SK-N-DZ (cell line): ENCODE measurements at regions not wholly inside any gene's neighbourhood (a gene's known extent, or its start where the extent isn't known, plus 50 kb on each side); places are given as distances from the start of the nearest gene placed in this dataset.

ENCODE experiments used
- DNase-seq: peaks from one replicate; pipeline ENCODE4 v3.0.0-alpha.2; 2015; ENCODE audit warnings: low spot score

GRCh38 chr3:72698154-72698917, 149.9 kb downstream of the SHQ1 start:
- no peak for DNase-seq

DNA sequence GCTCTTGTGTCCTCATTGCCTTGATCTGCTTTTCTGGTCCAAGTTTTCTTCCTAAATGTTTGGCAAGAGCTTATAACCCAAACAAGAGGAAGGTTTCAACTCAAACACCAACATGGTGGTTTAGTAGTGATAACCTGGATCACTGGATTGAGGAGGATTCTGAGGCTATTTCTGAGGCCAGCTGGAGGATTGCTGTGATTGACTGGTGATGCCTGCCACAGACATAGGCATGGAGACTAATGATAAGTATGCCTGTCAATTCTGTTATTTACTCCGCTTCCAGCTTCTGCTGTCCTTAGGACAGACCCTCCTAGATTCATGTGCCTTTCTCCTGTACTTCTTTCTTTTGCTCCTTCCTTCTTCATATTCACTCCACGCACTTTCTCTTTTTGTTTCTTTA, 150.5 kb downstream of the SHQ1 start:
- no peak for DNase-seq

GRCh38 chr3:72696815-72697214, 151.4 kb downstream of the SHQ1 start:
- no peak for DNase-seq

- no peak for DNase-seq
Observed at GRCh38 chr3:72694398-72694797, 153.8 kb downstream of the SHQ1 start.

DNA sequence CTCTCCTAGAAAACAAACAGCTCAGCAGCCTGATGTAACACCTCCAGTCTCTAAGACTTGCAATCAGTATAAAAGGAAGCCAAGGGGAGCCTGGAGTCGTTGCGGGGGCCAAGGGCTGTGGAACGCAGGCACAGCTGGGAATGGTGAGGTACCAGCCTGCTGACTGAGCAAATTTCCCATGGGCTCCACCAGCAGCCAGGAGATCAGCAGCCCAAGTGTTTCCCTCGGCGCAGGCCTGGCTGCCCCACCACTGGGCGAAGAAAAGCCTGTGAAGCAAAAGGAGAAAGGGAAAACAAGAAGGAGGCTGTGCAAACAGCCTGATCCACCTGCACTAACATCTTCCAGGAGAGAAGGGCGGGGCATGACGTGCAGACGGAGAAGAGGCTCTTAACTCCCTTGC, 155.3 kb downstream of the SHQ1 start:
- no peak for DNase-seq

- peak; percentile 33 for DNase-seq
Observed at GRCh38 chr3:72690629-72691028, 157.6 kb downstream of the SHQ1 start.

GRCh38 chr3:72682936-72683452, 165.3 kb downstream of the SHQ1 start:
- DNase-seq: no peak

DNA sequence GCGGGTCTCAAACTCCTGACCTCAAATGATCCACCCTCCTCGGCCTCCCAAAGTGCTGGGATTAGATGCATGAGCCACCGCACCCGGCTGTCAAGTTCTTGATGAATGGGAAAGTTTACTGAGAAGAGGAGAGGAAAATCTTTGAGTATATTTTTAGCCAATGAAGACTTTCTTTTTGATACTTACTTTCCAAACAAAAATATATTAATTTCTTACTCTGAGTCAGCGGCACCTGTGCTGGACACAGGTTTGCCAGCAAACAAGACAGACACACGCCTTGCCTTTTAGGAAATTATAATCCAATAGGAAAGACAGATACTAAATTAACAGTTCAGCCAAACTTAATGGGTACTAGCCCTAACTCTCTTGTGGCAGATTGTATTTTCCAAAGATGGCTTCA, 166.6 kb downstream of the SHQ1 start:
- no peak for DNase-seq

DNA sequence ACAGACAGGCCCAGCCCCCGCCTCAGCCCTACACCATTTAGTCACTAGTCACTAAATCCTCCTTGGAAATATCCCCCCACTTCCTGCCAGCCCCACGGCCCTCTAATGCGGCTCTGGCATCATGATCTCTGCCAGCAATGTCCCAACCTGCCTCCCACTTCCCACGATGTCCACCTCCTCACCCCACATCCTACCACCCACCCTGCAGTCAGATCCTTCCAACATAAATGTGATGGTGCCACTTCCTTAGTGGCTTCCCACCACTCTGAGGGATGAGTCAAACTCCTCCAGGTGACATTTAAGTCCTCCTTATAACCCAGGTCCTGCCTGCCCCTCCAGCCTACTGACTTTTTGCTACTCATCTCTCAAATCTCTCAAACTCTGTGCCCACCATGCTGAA, 167.5 kb downstream of the SHQ1 start:
- no peak for DNase-seq

- no peak for DNase-seq
Observed at GRCh38 chr3:72679540-72680198, 168.6 kb downstream of the SHQ1 start.

DNA sequence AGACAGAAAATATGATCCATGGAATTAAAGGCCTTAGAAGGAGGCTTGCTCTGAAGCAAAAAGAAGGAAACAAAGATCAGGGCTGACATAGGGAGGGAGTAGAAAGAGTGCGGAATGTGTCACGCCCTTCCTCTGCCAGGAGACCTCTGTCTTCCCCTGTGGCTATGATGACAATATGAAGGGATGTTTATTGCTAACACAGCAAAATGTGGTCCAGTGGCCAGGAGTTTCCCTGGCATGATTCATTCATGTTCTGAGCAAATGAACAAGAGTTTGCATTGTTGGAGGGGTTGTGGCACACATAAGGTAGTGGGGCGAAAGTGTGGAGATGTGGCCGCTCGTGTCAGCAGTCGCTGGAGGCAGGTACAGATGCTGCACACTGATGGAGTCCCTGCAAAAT, 169.4 kb downstream of the SHQ1 start:
- no peak for DNase-seq

DNA sequence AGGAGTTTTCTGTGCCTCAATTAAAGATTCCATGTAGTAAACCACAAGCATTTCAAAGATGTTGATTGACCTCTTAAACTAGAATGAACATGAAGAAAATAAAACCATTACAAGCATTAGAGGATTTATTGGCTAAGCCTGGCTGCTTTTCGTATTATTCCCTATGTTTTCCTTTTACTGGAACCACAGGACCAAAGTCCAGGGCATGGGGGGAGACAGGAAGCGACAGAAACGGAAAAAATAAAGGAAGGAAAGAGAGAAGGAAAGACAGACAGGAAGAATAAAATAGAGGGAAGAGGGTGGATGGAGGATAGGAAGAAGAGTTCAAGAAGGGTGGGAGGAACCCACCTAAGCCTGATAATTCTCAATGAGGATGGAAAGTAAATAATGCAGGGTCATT, 169.9 kb downstream of the SHQ1 start:
- no peak for DNase-seq

DNA sequence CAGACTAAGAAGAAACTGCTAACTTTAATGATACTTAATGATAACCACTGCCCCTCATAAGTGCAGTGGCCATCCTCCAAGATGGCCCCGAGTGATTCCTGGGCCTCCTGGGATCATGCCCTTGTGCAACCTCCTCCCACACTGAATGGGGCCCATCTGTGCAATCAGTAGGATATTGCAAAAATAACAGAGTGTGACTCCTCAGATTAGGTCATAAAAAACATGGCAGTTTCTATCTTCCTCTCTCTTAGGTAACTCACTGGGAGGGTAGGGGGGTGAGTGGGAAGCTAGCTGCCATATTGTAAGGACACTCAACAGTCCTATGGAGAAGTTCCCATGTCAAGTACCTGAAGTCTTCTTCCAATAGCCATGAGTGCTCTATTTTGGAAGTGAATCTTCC, 173.0 kb downstream of the SHQ1 start:
- DNase-seq: no peak

DNA sequence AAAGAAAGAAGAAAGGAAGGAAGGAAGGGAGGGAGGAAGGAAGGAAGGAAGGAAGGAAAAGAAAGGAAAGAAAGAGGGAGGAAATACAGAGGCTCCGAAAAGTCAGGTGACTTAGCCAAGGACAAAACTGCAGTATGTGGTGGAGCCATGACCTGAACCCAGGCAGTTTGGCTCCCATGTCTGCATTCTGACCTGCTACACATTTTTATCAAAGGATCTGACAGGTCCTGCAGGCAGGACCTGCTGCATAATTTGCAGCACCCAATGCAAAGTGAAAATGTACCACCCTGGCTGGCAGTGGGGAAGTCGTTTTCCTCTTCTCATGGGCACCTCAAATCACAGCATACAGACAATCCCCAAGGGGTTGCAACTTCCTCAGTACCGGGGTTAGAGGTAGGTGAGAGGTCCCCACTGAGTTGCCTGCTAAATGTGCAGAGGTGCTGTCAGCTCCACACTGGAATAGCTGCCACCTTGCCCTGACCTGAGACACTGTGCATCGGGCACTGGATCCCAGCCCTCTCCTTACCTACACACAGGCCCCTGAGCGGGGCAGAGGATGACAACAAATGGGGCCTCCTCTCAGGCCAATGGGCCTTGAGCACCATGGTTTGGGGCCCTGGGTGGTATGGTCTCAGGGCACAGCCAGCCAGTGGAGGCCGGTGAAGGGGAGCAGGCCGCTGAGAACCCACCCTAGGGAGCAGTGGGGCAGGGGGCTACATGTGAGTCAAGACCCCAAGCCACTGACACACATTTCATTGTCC, 175.1 kb downstream of the SHQ1 start:
- no peak for DNase-seq

DNA sequence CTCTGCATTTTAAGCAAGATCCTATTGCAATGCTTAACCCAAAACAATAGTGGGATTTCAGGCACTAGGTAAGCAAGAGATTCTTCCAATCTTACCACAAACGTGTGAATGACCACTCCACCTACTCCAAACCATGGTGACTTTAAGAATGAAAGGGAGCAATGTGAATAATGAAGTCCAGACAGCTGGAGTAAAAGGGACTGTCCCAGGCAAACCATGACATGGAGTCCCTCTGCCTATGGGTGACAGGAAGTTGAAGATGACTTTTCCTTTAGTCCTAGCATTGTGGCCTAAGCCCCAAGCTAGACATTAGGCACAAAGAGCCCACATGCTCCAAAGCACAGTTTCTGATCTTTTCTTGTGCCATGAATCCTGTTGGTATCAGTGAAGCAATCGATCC, 179.0 kb downstream of the SHQ1 start:
- no peak for DNase-seq

DNA sequence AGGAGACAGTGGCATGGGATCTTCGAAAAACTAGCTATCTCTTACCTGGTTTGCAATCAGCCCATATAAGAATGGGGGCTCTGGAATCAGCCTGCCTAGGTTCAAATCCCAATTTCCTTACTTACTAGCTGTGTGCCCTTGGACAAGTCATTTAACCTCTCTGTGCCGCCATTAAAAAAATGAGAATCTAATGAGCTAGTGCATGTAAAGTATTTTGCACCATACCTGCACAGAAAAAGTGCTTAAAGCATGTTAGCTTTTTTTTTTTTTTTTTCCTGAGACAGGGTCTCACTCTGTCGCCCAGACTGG, 181.8 kb downstream of the SHQ1 start:
- DNase-seq: no peak

DNA sequence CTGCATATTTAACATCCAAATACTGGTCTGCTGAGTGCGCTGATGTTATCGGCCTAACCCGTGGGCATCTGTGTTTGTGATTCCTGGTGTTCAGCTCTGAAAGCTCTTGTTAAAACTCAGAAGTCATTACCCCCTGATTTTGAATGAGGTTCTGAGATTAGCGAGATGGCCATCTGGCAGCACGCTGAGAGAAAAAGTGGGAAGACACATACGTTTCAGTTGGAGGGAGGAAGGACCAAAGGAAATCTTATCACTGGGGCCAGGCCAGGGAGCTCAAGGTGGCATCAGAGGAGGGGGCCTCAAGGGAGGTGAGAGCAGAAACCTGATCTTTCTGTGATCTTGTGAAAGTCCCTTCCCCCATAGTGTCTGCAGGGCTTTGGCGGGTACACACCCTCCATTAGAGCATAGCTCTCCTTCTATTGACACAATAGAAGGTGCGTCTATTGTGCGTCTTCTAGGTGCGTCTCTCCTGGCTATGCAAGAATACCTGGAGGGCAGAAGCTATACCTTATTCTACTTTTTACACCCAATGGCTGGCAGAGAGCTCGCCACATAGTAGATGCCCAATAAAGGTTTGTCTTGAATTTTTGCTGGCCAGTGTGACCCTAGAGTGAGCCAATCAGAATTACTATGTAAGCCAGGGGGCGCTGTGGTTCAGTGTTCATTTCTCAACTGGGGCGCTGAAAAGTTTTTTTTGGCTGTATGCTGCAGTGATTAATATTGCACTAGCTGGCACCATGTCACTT, 182.4 kb downstream of the SHQ1 start:
- peak; percentile 96 for DNase-seq

- peak; percentile 25 for DNase-seq
Observed at GRCh38 chr3:72665103-72665502, 183.1 kb downstream of the SHQ1 start.

DNA sequence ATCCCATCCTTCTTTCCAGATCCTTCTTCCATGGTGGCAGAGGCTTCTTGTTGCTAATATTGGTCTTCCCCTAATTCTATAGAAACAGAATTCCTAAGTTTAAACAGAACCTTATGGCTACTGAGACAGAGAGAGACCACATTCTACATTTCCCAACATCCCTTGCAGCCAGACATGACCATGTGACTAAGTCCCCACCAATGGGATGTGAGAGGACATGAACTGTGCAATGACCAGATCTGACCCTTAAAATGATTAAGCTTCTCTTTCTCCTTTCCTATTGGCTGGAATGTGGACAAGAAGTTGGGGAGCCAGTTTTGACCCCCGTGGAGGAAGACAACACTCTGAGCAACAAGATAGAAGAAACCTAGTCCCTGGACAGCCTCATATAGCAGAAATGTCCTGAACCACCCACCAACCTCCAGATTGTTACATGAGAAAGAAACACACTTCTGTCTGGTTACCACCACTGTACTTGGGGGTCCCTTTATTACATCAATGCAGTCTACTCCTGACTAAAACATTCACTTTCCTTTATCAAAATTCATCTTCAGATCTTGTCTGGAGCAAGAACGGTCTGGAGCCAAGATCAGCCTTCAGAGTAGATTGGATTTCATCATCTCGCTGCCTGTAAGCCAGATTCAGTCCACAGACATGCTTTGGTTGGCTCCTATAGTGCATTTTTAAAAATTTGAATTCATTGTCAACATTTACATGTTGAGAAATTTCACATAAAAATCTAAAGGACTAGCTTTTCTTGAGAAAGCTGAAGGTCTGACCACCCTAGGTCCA, 183.9 kb downstream of the SHQ1 start:
- peak; percentile 58 for DNase-seq

GRCh38 chr3:72663429-72663828, 184.8 kb downstream of the SHQ1 start:
- no peak for DNase-seq

GRCh38 chr3:72661115-72661457, 187.2 kb downstream of the SHQ1 start:
- no peak for DNase-seq
